Putamen (tissue), 1 donor: ENCODE measurements at regions not wholly inside any gene's neighbourhood (a gene's known extent, or its start where the extent isn't known, plus 50 kb on each side); places are given as distances from the start of the nearest gene placed in this dataset.

Experiments used
- DNase-seq: peaks from one replicate; pipeline ENCODE4 v3.0.0-alpha.2; 2016; ENCODE audit warnings: low spot score

- no peak for DNase-seq
Measured at GRCh38 chr5:74226716-74227485, 413.6 kb downstream of the ENC1 start.

- no peak for DNase-seq
Measured at GRCh38 chr5:74225587-74225986, 414.9 kb downstream of the ENC1 start.

- DNase-seq, result no peak
Measured at GRCh38 chr5:74224331-74224730, 416.2 kb downstream of the ENC1 start.

- DNase-seq, result no peak
Measured at GRCh38 chr5:74222806-74223205, 417.7 kb downstream of the ENC1 start.

GRCh38 chr5:74221413-74221812 is 419.1 kb downstream of the ENC1 start:
- no peak for DNase-seq

- no peak for DNase-seq
Measured at GRCh38 chr5:74216012-74216411, 424.5 kb downstream of the ENC1 start.

GRCh38 chr5:74212336-74212735 is 428.2 kb downstream of the ENC1 start:
- no peak for DNase-seq

- no peak for DNase-seq
Measured at GRCh38 chr5:74209571-74209970, 431.0 kb downstream of the ENC1 start.

GRCh38 chr5:74206579-74207550 is 433.7 kb downstream of the ENC1 start:
- peak; percentile 37 for DNase-seq

- DNase-seq, result no peak
Measured at GRCh38 chr5:74205767-74206578, 434.6 kb downstream of the ENC1 start.

GRCh38 chr5:74201334-74202081 is 439.0 kb downstream of the ENC1 start:
- DNase-seq, result no peak

- no peak for DNase-seq
Measured at GRCh38 chr5:74200560-74200959, 440.0 kb downstream of the ENC1 start.

- no peak for DNase-seq
Measured at GRCh38 chr5:74199436-74200210, 440.9 kb downstream of the ENC1 start.

- DNase-seq, result no peak
Measured at GRCh38 chr5:74199005-74199404, 441.5 kb downstream of the ENC1 start.

- no peak for DNase-seq
Measured at GRCh38 chr5:74198156-74198555, 442.4 kb downstream of the ENC1 start.

- DNase-seq, result no peak
Measured at GRCh38 chr5:74196233-74196632, 444.3 kb downstream of the ENC1 start.

GRCh38 chr5:74194196-74194595 is 446.3 kb downstream of the ENC1 start:
- no peak for DNase-seq

- no peak for DNase-seq
Measured at GRCh38 chr5:74192606-74193299, 447.8 kb downstream of the ENC1 start.

- no peak for DNase-seq
Measured at GRCh38 chr5:74188351-74189105, 452.0 kb downstream of the ENC1 start.
